Fibroblast of lung (primary cell): ENCODE measurements at regions not wholly inside any gene's neighbourhood (a gene's known extent, or its start where the extent isn't known, plus 50 kb on each side); places are given as distances from the start of the nearest gene placed in this dataset.

ENCODE experiments used
- DNase-seq, 2 donors: peaks; one replicate each; pipeline versions ENCODE4 v3.0.0 to v3.0.0-alpha.2; 2010; ENCODE audit warnings: low read depth in 2 of 2
- H2AFZ ChIP-seq: 2 replicates; pipeline ENCODE4 v1.5.1; 2012; ENCODE audit warnings: low read length, control low read depth, inconsistent platforms
- H3K27ac ChIP-seq: 2 replicates; pipeline ENCODE4 v1.5.1; 2011; ENCODE audit warnings: low read length, control low read depth; ENCODE audit not compliant: insufficient read depth
- H3K27me3 ChIP-seq: 2 replicates; pipeline ENCODE4 v1.5.1; 2011; ENCODE audit warnings: mild to moderate bottlenecking, low read length; ENCODE audit not compliant: control insufficient read depth, insufficient read depth
- H3K36me3 ChIP-seq: 2 replicates; pipeline ENCODE4 v1.5.1; 2011; ENCODE audit warnings: low read length; ENCODE audit not compliant: control insufficient read depth, insufficient read depth
- H3K4me1 ChIP-seq: 2 replicates; pipeline ENCODE4 v1.5.1; 2011; ENCODE audit warnings: low read length; ENCODE audit not compliant: control insufficient read depth, insufficient read depth; ENCODE audit errors: extremely low read depth
- H3K4me2 ChIP-seq: 2 replicates; pipeline ENCODE4 v1.5.1; 2011; ENCODE audit warnings: low read length, control low read depth; ENCODE audit not compliant: insufficient read depth; ENCODE audit errors: extremely low read depth
- H3K4me3 ChIP-seq, 4 experiments: fragments of 200-600 bp in 1 of 4; sonication (generic) in 1 of 4; replicated peaks in 1 of 4; 2 replicates each; pipeline ENCODE4 v1.5.1; 2011 to 2016; ENCODE audit warnings: low read length in 4 of 4, low read depth in 3 of 4, mild to moderate bottlenecking in 3 of 4, control low read depth in 2 of 4, inconsistent platforms in 1 of 4, mixed read lengths in 1 of 4; ENCODE audit not compliant: insufficient read depth in 1 of 4; ENCODE audit errors: control extremely low read depth in 1 of 4
- H3K79me2 ChIP-seq: 2 replicates; pipeline ENCODE4 v1.5.1; 2012; ENCODE audit warnings: mild to moderate bottlenecking, low read length, inconsistent platforms; ENCODE audit not compliant: control insufficient read depth, insufficient read depth
- H3K9ac ChIP-seq: 2 replicates; pipeline ENCODE4 v1.5.1; 2011; ENCODE audit warnings: mild to moderate bottlenecking, low read length, control low read depth; ENCODE audit not compliant: insufficient read depth
- H3K9me3 ChIP-seq: 2 replicates; pipeline ENCODE4 v1.5.1; 2012; ENCODE audit warnings: low read depth, low read length; ENCODE audit not compliant: control insufficient read depth, insufficient read depth
- H4K20me1 ChIP-seq: 2 replicates; pipeline ENCODE4 v1.5.1; 2011; ENCODE audit warnings: low read length; ENCODE audit not compliant: control insufficient read depth, insufficient read depth; ENCODE audit errors: extremely low read depth
- EZH2 ChIP-seq: IDR thresholded peaks from 2 replicates; pipeline ENCODE4 v1.5.1; 2012; ENCODE audit warnings: low read length, control low read depth, mild to moderate bottlenecking; ENCODE audit errors: missing control alignments
- TF ChIP-seq, protein P1 (sequence below), 2 donors: IDR thresholded peaks in 1 of 2; conservative IDR thresholded peaks in 1 of 2; 1 replicate in 1 of 2; 2 replicates in 1 of 2; pipeline ENCODE4 v1.5.1; 2011 to 2012; ENCODE audit warnings: low read length in 2 of 2, control low read depth in 1 of 2, inconsistent platforms in 1 of 2, low read depth in 1 of 2, mild to moderate bottlenecking in 1 of 2

DNA sequence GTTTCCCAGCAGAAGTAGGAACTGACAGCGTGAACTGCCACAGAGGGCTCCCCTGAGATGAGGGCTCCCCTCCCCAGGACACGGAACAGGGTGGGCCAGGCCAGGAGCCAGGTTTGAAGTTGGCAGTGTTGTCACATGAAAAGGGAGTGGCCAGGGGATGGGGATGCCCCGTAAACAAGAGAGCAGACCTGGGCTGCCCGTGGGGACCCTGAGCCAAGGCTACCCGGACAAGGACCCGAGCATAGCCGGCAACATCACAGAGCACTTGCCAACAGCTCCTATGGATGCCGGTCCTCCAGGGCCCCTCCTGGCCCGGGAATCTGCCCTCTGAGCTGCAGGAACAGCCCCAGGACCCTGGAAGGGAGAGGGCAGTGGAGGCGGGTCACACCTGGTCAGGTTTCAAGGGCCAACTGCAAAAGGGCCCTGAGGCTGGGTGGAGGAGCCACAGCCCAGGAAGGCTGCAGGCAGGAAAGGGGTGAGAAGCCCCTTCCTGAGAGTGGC, 102.1 kb downstream of the CPZ start:
- H3K4me3 ChIP-seq = no peak overlapping the region
- H4K20me1 ChIP-seq = no peaks in the 10 kb centered on the region
- no peaks in the 10 kb centered on the region for H3K4me1 ChIP-seq
- no peaks in the 10 kb centered on the region for H3K79me2 ChIP-seq
- H3K27ac ChIP-seq = no peak overlapping the region
- H2AFZ ChIP-seq = no peak overlapping the region
- no peak overlapping the region for H3K9ac ChIP-seq
- H3K4me2 ChIP-seq = no peak overlapping the region
- no peaks in the 10 kb centered on the region for H3K9me3 ChIP-seq
- TF ChIP-seq, protein P1, sequence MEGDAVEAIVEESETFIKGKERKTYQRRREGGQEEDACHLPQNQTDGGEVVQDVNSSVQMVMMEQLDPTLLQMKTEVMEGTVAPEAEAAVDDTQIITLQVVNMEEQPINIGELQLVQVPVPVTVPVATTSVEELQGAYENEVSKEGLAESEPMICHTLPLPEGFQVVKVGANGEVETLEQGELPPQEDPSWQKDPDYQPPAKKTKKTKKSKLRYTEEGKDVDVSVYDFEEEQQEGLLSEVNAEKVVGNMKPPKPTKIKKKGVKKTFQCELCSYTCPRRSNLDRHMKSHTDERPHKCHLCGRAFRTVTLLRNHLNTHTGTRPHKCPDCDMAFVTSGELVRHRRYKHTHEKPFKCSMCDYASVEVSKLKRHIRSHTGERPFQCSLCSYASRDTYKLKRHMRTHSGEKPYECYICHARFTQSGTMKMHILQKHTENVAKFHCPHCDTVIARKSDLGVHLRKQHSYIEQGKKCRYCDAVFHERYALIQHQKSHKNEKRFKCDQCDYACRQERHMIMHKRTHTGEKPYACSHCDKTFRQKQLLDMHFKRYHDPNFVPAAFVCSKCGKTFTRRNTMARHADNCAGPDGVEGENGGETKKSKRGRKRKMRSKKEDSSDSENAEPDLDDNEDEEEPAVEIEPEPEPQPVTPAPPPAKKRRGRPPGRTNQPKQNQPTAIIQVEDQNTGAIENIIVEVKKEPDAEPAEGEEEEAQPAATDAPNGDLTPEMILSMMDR (conservative IDR thresholded peaks at IDR 0.05 in 1 of 2, IDR thresholded peaks at IDR 0.05 in 1 of 2; ENCODE audit: low read depth in 1 of 2, low read length in 2 of 2) = no peak
- no peak for TF ChIP-seq EZH2
- no peak for DNase-seq
- no peaks in the 10 kb centered on the region for H3K36me3 ChIP-seq
- no peaks in the 10 kb centered on the region for H3K27me3 ChIP-seq

DNA sequence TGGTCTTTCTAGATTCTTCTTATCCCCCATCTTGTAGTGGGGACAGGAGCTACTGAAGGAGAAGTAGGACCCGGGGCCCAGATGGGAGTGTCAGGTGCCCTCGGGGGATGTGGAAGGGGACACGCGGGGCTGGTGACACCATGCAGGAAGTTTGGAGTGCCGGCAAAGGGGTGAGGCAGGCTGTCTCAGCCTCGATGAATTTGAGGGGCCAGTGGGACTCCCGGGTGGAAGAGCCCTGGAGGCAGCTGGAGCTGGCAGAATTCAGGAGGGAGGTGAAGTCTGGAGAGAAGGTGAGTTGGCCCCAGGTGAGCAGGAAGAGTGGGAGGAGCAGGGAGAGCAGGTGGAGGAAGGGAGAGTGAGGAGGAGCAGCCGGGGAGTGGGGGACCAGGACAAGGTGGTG, 101.7 kb downstream of the CPZ start:
- no peak overlapping the region for H3K27ac ChIP-seq
- H3K79me2 ChIP-seq = no peaks in the 10 kb centered on the region
- H3K4me2 ChIP-seq = no peak overlapping the region
- no peak overlapping the region for H2AFZ ChIP-seq
- no peaks in the 10 kb centered on the region for H4K20me1 ChIP-seq
- no peak for DNase-seq
- no peaks in the 10 kb centered on the region for H3K36me3 ChIP-seq
- no peaks in the 10 kb centered on the region for H3K4me1 ChIP-seq
- no peaks in the 10 kb centered on the region for H3K27me3 ChIP-seq
- no peaks in the 10 kb centered on the region for H3K9me3 ChIP-seq
- no peak overlapping the region for H3K4me3 ChIP-seq
- TF ChIP-seq, protein P1 (conservative IDR thresholded peaks at IDR 0.05 in 1 of 2, IDR thresholded peaks at IDR 0.05 in 1 of 2; ENCODE audit: low read depth in 1 of 2, low read length in 2 of 2) = no peak
- TF ChIP-seq EZH2 = no peak
- no peak overlapping the region for H3K9ac ChIP-seq

DNA sequence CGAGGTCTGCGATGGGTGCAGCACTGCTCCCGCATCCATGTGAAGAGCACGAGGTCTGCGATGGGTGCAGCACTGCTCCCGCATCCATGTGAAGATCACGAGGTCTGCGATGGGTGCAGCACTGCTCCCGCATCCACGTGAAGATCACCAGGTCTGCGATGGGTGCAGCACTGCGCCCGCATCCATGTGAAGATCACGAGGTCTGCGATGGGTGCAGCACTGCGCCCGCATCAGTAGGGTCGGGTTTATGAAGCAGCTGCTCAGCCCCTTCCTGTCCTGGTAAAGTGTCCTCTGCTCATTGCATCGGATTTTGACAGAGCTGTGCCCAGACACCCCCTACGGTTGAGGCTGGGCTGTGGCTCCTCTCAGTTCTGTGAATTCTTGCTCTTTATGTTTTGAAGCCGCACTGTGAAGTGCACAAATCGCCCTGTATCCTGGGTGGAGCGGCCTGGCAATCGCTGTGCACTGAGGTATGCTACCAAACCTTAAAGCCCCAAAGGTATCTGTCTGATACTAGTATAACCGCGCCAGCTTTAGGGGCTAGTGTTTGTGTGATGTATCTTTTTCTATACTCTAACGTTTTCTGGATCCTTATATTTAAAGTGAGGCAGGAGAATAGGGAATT, 98.7 kb downstream of the CPZ start:
- no peaks in the 10 kb centered on the region for H3K36me3 ChIP-seq
- TF ChIP-seq, protein P1 (conservative IDR thresholded peaks at IDR 0.05 in 1 of 2, IDR thresholded peaks at IDR 0.05 in 1 of 2; ENCODE audit: low read depth in 1 of 2, low read length in 2 of 2) = no peak
- TF ChIP-seq EZH2 = no peak
- H2AFZ ChIP-seq = no peak overlapping the region
- H3K4me1 ChIP-seq = no peaks in the 10 kb centered on the region
- H3K4me3 ChIP-seq = no peak overlapping the region
- H3K9ac ChIP-seq = no peak overlapping the region
- H3K4me2 ChIP-seq = no peak overlapping the region
- no peak for DNase-seq
- no peak overlapping the region for H3K27ac ChIP-seq
- H4K20me1 ChIP-seq = no peaks in the 10 kb centered on the region
- H3K27me3 ChIP-seq = no peaks in the 10 kb centered on the region
- H3K9me3 ChIP-seq = no peaks in the 10 kb centered on the region
- H3K79me2 ChIP-seq = no peaks in the 10 kb centered on the region
